ENCODE measurements at regions not wholly inside any gene's neighbourhood (a gene's known extent, or its start where the extent isn't known, plus 50 kb on each side); places are given as distances from the start of the nearest gene placed in this dataset.

GRCh38 chr4:178205826-178206225, 763.6 kb upstream of the AGA start:
- no peak for TF ChIP-seq CTCF (conservative IDR thresholded peaks at IDR 0.05)
- TF ChIP-seq ZFX (IDR thresholded peaks at IDR 0.05), result no peak

Data from C4-2B (cell line).